ENCODE measurements at regions not wholly inside any gene's neighbourhood (a gene's known extent, or its start where the extent isn't known, plus 50 kb on each side); places are given as distances from the start of the nearest gene placed in this dataset.

GRCh38 chr1:108044318-108044717 is 79.3 kb upstream of the VAV3 start:
- no peak overlapping the region for H3K4me3 ChIP-seq
- no peaks in the 10 kb centered on the region for H3K27me3 ChIP-seq
- no peak for FAIRE-seq
- no peaks in the 10 kb centered on the region for H3K36me3 ChIP-seq
- H3K27ac ChIP-seq: no peak overlapping the region
- no peak for ATAC-seq
- intact Hi-C loops (cut with DNase I): no loop called here
- no peak for TF ChIP-seq CTCF (IDR thresholded peaks at IDR 0.05)
- H3K4me1 ChIP-seq: no peaks in the 10 kb centered on the region
- H3K9me3 ChIP-seq: no peaks in the 10 kb centered on the region
- WGBS, 2 donors: 75 to 77% methylated on average over 2 of the region's 2 CpGs
- DNase-seq: no peak

DNA sequence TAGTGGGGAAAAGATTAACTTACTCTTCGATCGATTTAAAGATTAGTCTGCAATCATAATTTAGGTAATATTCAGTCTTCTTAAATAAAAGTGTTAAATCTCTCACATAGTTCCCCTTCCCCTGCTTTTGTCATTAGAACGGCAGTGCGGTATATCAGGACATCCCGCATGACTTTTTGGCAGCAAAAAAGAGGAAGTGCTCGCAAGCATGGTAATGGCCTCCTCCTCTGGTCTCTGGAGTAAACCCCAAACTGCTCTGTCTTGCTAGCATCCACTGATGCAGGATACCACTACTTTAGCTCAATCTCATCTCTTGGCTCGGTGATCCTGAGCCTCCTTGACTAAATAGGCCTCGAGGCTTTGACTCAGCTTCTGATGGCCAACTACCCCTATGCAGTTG is 78.7 kb upstream of the VAV3 start:
- ATAC-seq (peak in 1 of 4 donors; percentile 26), DNase-seq (no peak)
- intact Hi-C loops (cut with DNase I): no loop called here

GRCh38 chr1:108042610-108043009 is 77.6 kb upstream of the VAV3 start:
- no peaks in the 10 kb centered on the region for H3K27me3 ChIP-seq
- FAIRE-seq (no peak), DNase-seq (no peak), ATAC-seq (no peak)
- TF ChIP-seq CTCF (IDR thresholded peaks at IDR 0.05): no peak
- no peak overlapping the region for H3K27ac ChIP-seq
- no peak overlapping the region for H3K4me3 ChIP-seq
- intact Hi-C loops (cut with DNase I): no loop called here
- no peaks in the 10 kb centered on the region for H3K36me3 ChIP-seq
- H3K4me1 ChIP-seq: no peaks in the 10 kb centered on the region
- no peaks in the 10 kb centered on the region for H3K9me3 ChIP-seq
- WGBS, 2 donors: 100% methylated on average over 1 of the region's 1 CpG

More for the DNA sequence above, 78.7 kb upstream of the VAV3 start:
- Histone ChIP-seq H3K27me3 (no peaks in the 10 kb centered on the region), H3K36me3 (no peaks in the 10 kb centered on the region), H3K4me3 (no peak overlapping the region), H3K27ac (no peak overlapping the region), H3K4me1 (no peaks in the 10 kb centered on the region), H3K9me3 (no peaks in the 10 kb centered on the region)
- no peak for TF ChIP-seq CTCF (IDR thresholded peaks at IDR 0.05)
- FAIRE-seq: no peak
- 87 to 92% methylated on average over 8 of the region's 8 CpGs for WGBS, 2 donors

DNA sequence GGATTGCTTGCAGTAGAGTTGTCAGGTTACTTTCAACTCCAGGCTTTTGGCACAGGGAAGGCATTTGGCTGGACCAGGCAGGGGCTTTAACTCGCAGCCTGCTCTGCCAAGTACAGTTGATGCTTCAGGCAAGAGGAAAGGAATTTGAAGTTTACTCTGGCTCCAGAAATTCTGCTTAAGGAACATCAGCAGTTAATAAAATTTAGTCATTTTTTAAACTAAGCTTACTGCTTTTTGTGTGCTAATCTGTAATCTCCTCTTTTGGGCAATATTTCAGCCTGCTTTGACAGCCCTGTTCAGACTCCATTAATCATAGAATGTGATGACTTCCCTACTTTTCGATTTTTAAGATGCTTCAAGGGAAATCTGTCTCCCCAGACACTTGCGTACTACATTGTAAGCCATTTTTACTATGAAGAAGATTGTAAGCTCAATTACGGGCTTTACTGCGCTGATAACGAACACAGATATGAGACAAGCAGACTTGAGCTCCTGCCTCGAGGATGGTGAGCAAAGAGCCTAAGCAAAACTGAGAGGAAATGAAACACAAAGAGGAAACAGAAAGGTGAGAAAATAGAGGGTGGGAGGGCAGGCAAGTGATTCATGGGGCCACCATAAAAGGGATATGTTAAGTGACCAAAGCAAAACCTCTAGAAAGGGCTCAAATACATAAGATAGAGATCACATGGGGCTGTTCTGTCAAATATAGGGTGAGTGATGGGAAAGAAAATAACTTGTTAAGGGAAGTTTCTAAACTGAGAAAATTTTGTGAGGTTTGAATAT is 76.6 kb upstream of the VAV3 start:
- H3K9me3 ChIP-seq: no peaks in the 10 kb centered on the region
- 52 to 58% methylated on average over 7 of the region's 7 CpGs for WGBS, 2 donors
- TF ChIP-seq CTCF (IDR thresholded peaks at IDR 0.05): no peak
- H3K4me1 ChIP-seq: no peaks in the 10 kb centered on the region
- FAIRE-seq (no peak), DNase-seq (no peak), ATAC-seq (no peak)
- no peak overlapping the region for H3K27ac ChIP-seq
- H3K27me3 ChIP-seq: no peaks in the 10 kb centered on the region
- intact Hi-C loops (cut with DNase I): no loop called here
- no peaks in the 10 kb centered on the region for H3K36me3 ChIP-seq
- no peak overlapping the region for H3K4me3 ChIP-seq

GRCh38 chr1:108038653-108039236 is 73.8 kb upstream of the VAV3 start:
- TF ChIP-seq CTCF (IDR thresholded peaks at IDR 0.05): no peak
- intact Hi-C loops (cut with DNase I): no loop called here
- FAIRE-seq (no peak), DNase-seq (no peak), ATAC-seq (no peak)
- Histone ChIP-seq H3K36me3 (no peaks in the 10 kb centered on the region), H3K4me3 (no peak overlapping the region), H3K4me1 (no peaks in the 10 kb centered on the region), H3K27me3 (no peaks in the 10 kb centered on the region), H3K9me3 (no peaks in the 10 kb centered on the region), H3K27ac (no peak overlapping the region)
- 81 to 88% methylated on average over 8 of the region's 8 CpGs for WGBS, 2 donors
